WTC11 (cell line): ENCODE measurements at regions not wholly inside any gene's neighbourhood (a gene's known extent, or its start where the extent isn't known, plus 50 kb on each side); places are given as distances from the start of the nearest gene placed in this dataset.

Experiments
- E2F4 ChIP-seq: sonication (generic); formaldehyde crosslinking; IDR thresholded peaks from 2 replicates; pipeline ENCODE4 v1.8.1; 2022; ENCODE audit warnings: low read depth, mild to moderate bottlenecking, moderate library complexity, missing genetic modification reagents, borderline replicate concordance
- ESRRA ChIP-seq: sonication (generic); formaldehyde crosslinking; IDR thresholded peaks from 2 replicates; pipeline ENCODE4 v1.8.1; 2022; ENCODE audit warnings: mild to moderate bottlenecking, missing genetic modification reagents, borderline replicate concordance

GRCh38 chr2:114022360-114023085 lies 132.6 kb downstream of the ACTR3 start:
- TF ChIP-seq E2F4 (no peak), ESRRA (CRISPR knock-in tag) (no peak)
